Astrocyte of the hippocampus (primary cell): ENCODE measurements at regions not wholly inside any gene's neighbourhood (a gene's known extent, or its start where the extent isn't known, plus 50 kb on each side); places are given as distances from the start of the nearest gene placed in this dataset.
"Not testable (repeated sequence)": the region's sequence is repeated elsewhere in the genome, so short reads cannot be mapped to it uniquely, and the experiment has no call there.

Source experiments
- DNase-seq: peaks from one replicate; pipeline ENCODE4 v3.0.0; 2011; ENCODE audit warnings: low read depth, low spot score

- no peak for DNase-seq
These were observed 212.1 kb upstream of the ZNF521 start for GRCh38 chr18:25563816-25564683.

- no peak for DNase-seq
These were observed 211.4 kb upstream of the ZNF521 start for GRCh38 chr18:25563346-25563745.

GRCh38 chr18:25561918-25562317, 210.0 kb upstream of the ZNF521 start:
- DNase-seq, result peak; percentile 31

GRCh38 chr18:25560369-25560768, 208.4 kb upstream of the ZNF521 start:
- no peak for DNase-seq

- DNase-seq, result no peak
These were observed 205.0 kb upstream of the ZNF521 start for GRCh38 chr18:25557011-25557410.

GRCh38 chr18:25553631-25554263, 201.8 kb upstream of the ZNF521 start:
- DNase-seq, result no peak

GRCh38 chr18:25544546-25545287, 192.8 kb upstream of the ZNF521 start:
- DNase-seq, result no peak

GRCh38 chr18:25538175-25538922, 186.4 kb upstream of the ZNF521 start:
- DNase-seq, result no peak

GRCh38 chr18:25535495-25535894, 183.5 kb upstream of the ZNF521 start:
- DNase-seq, result no peak

GRCh38 chr18:25534401-25534800, 182.4 kb upstream of the ZNF521 start:
- DNase-seq, result no peak

GRCh38 chr18:25533218-25533617, 181.3 kb upstream of the ZNF521 start:
- no peak for DNase-seq

- DNase-seq, result no peak
These were observed 179.2 kb upstream of the ZNF521 start for GRCh38 chr18:25531207-25531606.

- DNase-seq, result not testable (repeated sequence)
These were observed 173.8 kb upstream of the ZNF521 start for GRCh38 chr18:25525789-25526188.

- DNase-seq, result no peak
These were observed 166.7 kb upstream of the ZNF521 start for GRCh38 chr18:25518716-25519053.

GRCh38 chr18:25517881-25518715, 166.1 kb upstream of the ZNF521 start:
- peak; percentile 38 for DNase-seq

GRCh38 chr18:25516747-25517498, 165.0 kb upstream of the ZNF521 start:
- peak; percentile 5 for DNase-seq

- DNase-seq, result no peak
These were observed 164.2 kb upstream of the ZNF521 start for GRCh38 chr18:25516121-25516520.

- no peak for DNase-seq
These were observed 158.1 kb upstream of the ZNF521 start for GRCh38 chr18:25510096-25510495.

GRCh38 chr18:25503567-25504081, 151.7 kb upstream of the ZNF521 start:
- peak; percentile 81 for DNase-seq
